K562 (cell line): ENCODE measurements at regions not wholly inside any gene's neighbourhood (a gene's known extent, or its start where the extent isn't known, plus 50 kb on each side); places are given as distances from the start of the nearest gene placed in this dataset.

Experiments
- ATAC-seq: fragments of 200-7000 bp; cut with Tn5 transposase; 3 replicates; pipeline ENCODE4 v1.9.1; 2020; ENCODE audit warnings: moderate library complexity
- BruUV-seq: library from RNA; stranded (reverse); fragments of 400-500 nt; replicated peaks from 2 replicates; lab custom pipeline; 2021; lab: Mats Ljungman, UMichigan
- CTCF ChIA-PET: fragments of 300-600 bp; formaldehyde crosslinking; extraction: SDS; loops from one replicate; lab custom pipeline; 2021; ENCODE audit warnings: low intra/inter-chr PET ratio; lab: Yijun Ruan, JAX
- POLR2A ChIA-PET: fragments of 300-600, 350-650 bp; sonication (Branson Sonifier 250); formaldehyde crosslinking; extraction: SDS; loops from one replicate; lab custom pipeline; 2021; ENCODE audit warnings: antibody characterized with exemption, inconsistent platforms; lab: Yijun Ruan, JAX
- DNase-seq, 4 experiments: peaks; one replicate each; pipeline versions ENCODE4 v3.0.0 to v3.0.0-alpha.2; 2011 to 2018; ENCODE audit warnings: low spot score in 3 of 4, mixed read lengths in 3 of 4; ENCODE audit errors: extremely low read depth in 1 of 4
- FAIRE-seq: peaks from 2 replicates; lab custom pipeline; 2011; peaks lifted over from hg19 to GRCh38; lab: Jason Lieb, UNC
- H2AFZ ChIP-seq: 2 replicates; pipeline ENCODE4 v1.6.0; 2011; ENCODE audit warnings: low read depth, low read length, control low read depth, inconsistent platforms
- H3K27ac ChIP-seq: fragments of 200-600 bp; 3 replicates; pipeline ENCODE4 v1.8.0; 2011; ENCODE audit warnings: low read depth, mild to moderate bottlenecking, control low read depth, inconsistent platforms, low read length, moderate library complexity, mixed read lengths; ENCODE audit errors: extremely low read depth
- H3K27me3 ChIP-seq, 2 experiments: fragments of 300-600 bp in 1 of 2; 2 replicates in 1 of 2; 3 replicates in 1 of 2; pipeline versions ENCODE4 v1.6.0 to v1.8.0; 2011; ENCODE audit warnings: inconsistent platforms in 2 of 2, low read length in 2 of 2, mild to moderate bottlenecking in 1 of 2, mixed read lengths in 1 of 2, moderate library complexity in 1 of 2; ENCODE audit not compliant: control insufficient read depth in 2 of 2, insufficient read depth in 2 of 2
- H3K36me3 ChIP-seq: fragments of 300-600 bp; 3 replicates; pipeline ENCODE4 v1.8.0; 2011; ENCODE audit warnings: mild to moderate bottlenecking, low read length, inconsistent platforms; ENCODE audit not compliant: control insufficient read depth, insufficient read depth
- H3K4me1 ChIP-seq, 2 experiments: fragments of 200-600 bp in 1 of 2; replicated peaks in 1 of 2; 2 replicates in 1 of 2; 3 replicates in 1 of 2; pipeline versions ENCODE4 v1.5.1 to v1.8.0; 2011; ENCODE audit warnings: inconsistent platforms in 2 of 2, low read length in 2 of 2, mild to moderate bottlenecking in 1 of 2, mixed read lengths in 1 of 2, moderate library complexity in 1 of 2; ENCODE audit not compliant: control insufficient read depth in 2 of 2, insufficient read depth in 2 of 2
- H3K4me2 ChIP-seq: 2 replicates; pipeline ENCODE4 v1.6.1; 2011; ENCODE audit warnings: low read length, control low read depth, inconsistent platforms, mixed read lengths; ENCODE audit not compliant: insufficient read depth
- H3K4me3 ChIP-seq: fragments of 200-600 bp; sonication (generic), shearing (Covaris generic); 2 replicates; pipeline ENCODE4 v1.5.1; 2016; ENCODE audit warnings: control low read depth, inconsistent platforms
- H3K79me2 ChIP-seq: fragments of 200-600 bp; 3 replicates; pipeline ENCODE4 v1.8.0; 2011; ENCODE audit warnings: low read length, inconsistent platforms; ENCODE audit not compliant: control insufficient read depth, insufficient read depth
- H3K9ac ChIP-seq, 2 experiments: 2 replicates each; pipeline versions ENCODE4 v1.6.0 to v1.6.1; 2011; ENCODE audit warnings: low read depth in 2 of 2, low read length in 2 of 2, control low read depth in 1 of 2, inconsistent platforms in 1 of 2, mild to moderate bottlenecking in 1 of 2, mixed read lengths in 1 of 2; ENCODE audit not compliant: insufficient read depth in 1 of 2
- H3K9me1 ChIP-seq: one replicate; pipeline ENCODE4 v1.6.0; 2011; ENCODE audit warnings: inconsistent platforms, mild to moderate bottlenecking, low read length, moderate library complexity; ENCODE audit not compliant: control insufficient read depth, insufficient read depth
- H3K9me3 ChIP-seq: replicated peaks from 2 replicates; pipeline ENCODE4 v1.5.1; 2011; ENCODE audit warnings: low read depth, low read length, inconsistent platforms; ENCODE audit not compliant: control insufficient read depth, insufficient read depth
- H4K20me1 ChIP-seq: replicated peaks from 2 replicates; pipeline ENCODE4 v1.6.1; 2011; ENCODE audit warnings: low read length, inconsistent platforms, mixed read lengths; ENCODE audit not compliant: control insufficient read depth, insufficient read depth
- GABPB2 ChIP-seq: fragments of 250-450 bp; sonication (Bioruptor Pico); conservative IDR thresholded peaks from 2 replicates; pipeline ENCODE4 v1.5.1; 2021; ENCODE audit warnings: mild to moderate bottlenecking
- MTA2 ChIP-seq: fragments of 450-650 bp; IDR thresholded peaks from 2 replicates; pipeline ENCODE4 v1.6.1; 2016; ENCODE audit warnings: low read depth
- NFXL1 ChIP-seq: fragments of 450-650 bp; formaldehyde crosslinking; IDR thresholded peaks from 2 replicates; pipeline ENCODE4 v1.4.0; 2021; ENCODE audit warnings: mild to moderate bottlenecking
- POLR3A ChIP-seq: IDR thresholded peaks from 2 replicates; pipeline ENCODE4 v1.6.1; 2011; ENCODE audit warnings: borderline replicate concordance, mild to moderate bottlenecking, moderate library complexity; ENCODE audit not compliant: insufficient read length, insufficient read depth; ENCODE audit errors: extremely low read depth
- ZNF121 ChIP-seq: sonication (generic); formaldehyde crosslinking; conservative IDR thresholded peaks from 2 replicates; pipeline ENCODE4 v1.8.0; 2022; ENCODE audit warnings: missing genetic modification reagents
- WGBS: fragments of 100-300 bp; shearing (Covaris generic); methylation state at CpG from one replicate; pipeline ENCODE4 v1.1.6; 2016; ENCODE audit warnings: low coverage, mixed read lengths; ENCODE audit not compliant: insufficient coverage; ENCODE audit errors: missing lambda C conversion rate; 5-methylcytosine and 5-hydroxymethylcytosine counted together
- in situ Hi-C: fragments of 300-500 bp; cut with MboI; formaldehyde crosslinking; loops from 4 replicates; pipeline ENCODE4 v1.15.0; 2018; ENCODE audit warnings: inconsistent platforms, mixed read lengths
- intact Hi-C: fragments of 100-400 bp; cut with micrococcal nuclease; formaldehyde crosslinking; loops from 2 replicates; pipeline ENCODE4 v1.14.2; 2022
- TF ChIP-seq, protein P1 (sequence below), 2 experiments: fragments of 450-650 bp in 1 of 2; sonication (generic) in 1 of 2; formaldehyde crosslinking in 1 of 2; IDR thresholded peaks; 2 replicates each; pipeline versions ENCODE4 v1.7.1 to v1.9.0; 2016 to 2022; ENCODE audit warnings: inconsistent platforms in 1 of 2, mild to moderate bottlenecking in 1 of 2, missing genetic modification reagents in 1 of 2
- TF ChIP-seq, protein P2 (sequence below), 2 experiments: IDR thresholded peaks; 2 replicates each; pipeline ENCODE4 v1.6.1; 2011; ENCODE audit warnings: borderline replicate concordance in 1 of 2, control low read depth in 1 of 2, low read depth in 1 of 2, low read length in 1 of 2, mild to moderate bottlenecking in 1 of 2, mixed read lengths in 1 of 2, moderate library complexity in 1 of 2; ENCODE audit not compliant: insufficient read depth in 1 of 2, insufficient read length in 1 of 2, poor library complexity in 1 of 2, severe bottlenecking in 1 of 2; ENCODE audit errors: extremely low read depth in 1 of 2
- TF ChIP-seq, protein P3 (sequence below): fragments of 150-350 bp; IDR thresholded peaks from 2 replicates; pipeline ENCODE4 v1.6.1; 2014; ENCODE audit warnings: low read depth, mild to moderate bottlenecking, low read length, borderline replicate concordance

DNA sequence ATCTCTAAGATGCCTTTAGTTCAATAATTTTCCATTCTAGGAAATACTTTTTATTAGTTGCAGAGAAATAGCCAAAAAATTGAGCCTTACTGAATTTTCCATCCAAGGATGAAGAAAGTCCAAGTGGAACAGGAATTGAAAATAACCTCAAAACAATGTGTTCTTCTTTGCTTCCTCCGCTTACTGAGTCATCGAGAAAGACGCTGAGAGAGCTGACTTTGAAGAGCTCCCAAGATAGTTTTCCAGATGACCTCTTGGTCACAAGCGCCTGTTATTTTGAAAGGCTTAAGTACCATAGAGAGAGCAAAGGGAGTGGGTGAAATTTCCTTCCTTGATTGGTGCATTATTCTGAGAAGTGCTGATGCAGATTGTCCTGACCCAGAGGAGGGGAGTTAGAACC is 253.5 kb upstream of the ATP10B start:
- Histone ChIP-seq H3K4me1 (no peaks in the 10 kb centered on the region), H3K9ac (no peak overlapping the region), H3K9me1 (no peaks in the 10 kb centered on the region), H3K9me3 (no peaks in the 10 kb centered on the region), H3K27me3 (no peaks in the 10 kb centered on the region), H3K27ac (no peak overlapping the region), H2AFZ (no peak overlapping the region), H3K79me2 (no peaks in the 10 kb centered on the region), H3K4me2 (no peak overlapping the region), H4K20me1 (no peaks in the 10 kb centered on the region), H3K36me3 (no peaks in the 10 kb centered on the region), H3K4me3 (no peak overlapping the region)
- FAIRE-seq (no peak), ATAC-seq (no peak), DNase-seq (no peak)
- in situ Hi-C loops (no loop called here), intact Hi-C loops (no loop called here)
- ChIA-PET CTCF (no interaction called here), POLR2A (no interaction called here)
- WGBS: 0% methylated on average over 4 of the region's 4 CpGs
- BruUV-seq: no TSS peak
- no peak for TF ChIP-seq MTA2
- no peak for TF ChIP-seq NFXL1 (CRISPR knock-in tag)
- TF ChIP-seq ZNF121 (CRISPR knock-in tag): no peak
- TF ChIP-seq, protein P1, sequence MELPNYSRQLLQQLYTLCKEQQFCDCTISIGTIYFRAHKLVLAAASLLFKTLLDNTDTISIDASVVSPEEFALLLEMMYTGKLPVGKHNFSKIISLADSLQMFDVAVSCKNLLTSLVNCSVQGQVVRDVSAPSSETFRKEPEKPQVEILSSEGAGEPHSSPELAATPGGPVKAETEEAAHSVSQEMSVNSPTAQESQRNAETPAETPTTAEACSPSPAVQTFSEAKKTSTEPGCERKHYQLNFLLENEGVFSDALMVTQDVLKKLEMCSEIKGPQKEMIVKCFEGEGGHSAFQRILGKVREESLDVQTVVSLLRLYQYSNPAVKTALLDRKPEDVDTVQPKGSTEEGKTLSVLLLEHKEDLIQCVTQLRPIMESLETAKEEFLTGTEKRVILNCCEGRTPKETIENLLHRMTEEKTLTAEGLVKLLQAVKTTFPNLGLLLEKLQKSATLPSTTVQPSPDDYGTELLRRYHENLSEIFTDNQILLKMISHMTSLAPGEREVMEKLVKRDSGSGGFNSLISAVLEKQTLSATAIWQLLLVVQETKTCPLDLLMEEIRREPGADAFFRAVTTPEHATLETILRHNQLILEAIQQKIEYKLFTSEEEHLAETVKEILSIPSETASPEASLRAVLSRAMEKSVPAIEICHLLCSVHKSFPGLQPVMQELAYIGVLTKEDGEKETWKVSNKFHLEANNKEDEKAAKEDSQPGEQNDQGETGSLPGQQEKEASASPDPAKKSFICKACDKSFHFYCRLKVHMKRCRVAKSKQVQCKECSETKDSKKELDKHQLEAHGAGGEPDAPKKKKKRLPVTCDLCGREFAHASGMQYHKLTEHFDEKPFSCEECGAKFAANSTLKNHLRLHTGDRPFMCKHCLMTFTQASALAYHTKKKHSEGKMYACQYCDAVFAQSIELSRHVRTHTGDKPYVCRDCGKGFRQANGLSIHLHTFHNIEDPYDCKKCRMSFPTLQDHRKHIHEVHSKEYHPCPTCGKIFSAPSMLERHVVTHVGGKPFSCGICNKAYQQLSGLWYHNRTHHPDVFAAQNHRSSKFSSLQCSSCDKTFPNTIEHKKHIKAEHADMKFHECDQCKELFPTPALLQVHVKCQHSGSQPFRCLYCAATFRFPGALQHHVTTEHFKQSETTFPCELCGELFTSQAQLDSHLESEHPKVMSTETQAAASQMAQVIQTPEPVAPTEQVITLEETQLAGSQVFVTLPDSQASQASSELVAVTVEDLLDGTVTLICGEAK (IDR thresholded peaks at IDR 0.05): no peak
- TF ChIP-seq, protein P1 (CRISPR knock-in tag; IDR thresholded peaks at IDR 0.05): no peak
- TF ChIP-seq POLR3A: no peak
- TF ChIP-seq, protein P2, sequence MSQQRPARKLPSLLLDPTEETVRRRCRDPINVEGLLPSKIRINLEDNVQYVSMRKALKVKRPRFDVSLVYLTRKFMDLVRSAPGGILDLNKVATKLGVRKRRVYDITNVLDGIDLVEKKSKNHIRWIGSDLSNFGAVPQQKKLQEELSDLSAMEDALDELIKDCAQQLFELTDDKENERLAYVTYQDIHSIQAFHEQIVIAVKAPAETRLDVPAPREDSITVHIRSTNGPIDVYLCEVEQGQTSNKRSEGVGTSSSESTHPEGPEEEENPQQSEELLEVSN (IDR thresholded peaks at IDR 0.05; ENCODE audit: borderline replicate concordance in 1 of 2, extremely low read depth in 1 of 2, insufficient read depth in 1 of 2, insufficient read length in 1 of 2, low read depth in 1 of 2, low read length in 1 of 2, poor library complexity in 1 of 2, severe bottlenecking in 1 of 2): no peak
- no peak for TF ChIP-seq GABPB2
- TF ChIP-seq, protein P3, sequence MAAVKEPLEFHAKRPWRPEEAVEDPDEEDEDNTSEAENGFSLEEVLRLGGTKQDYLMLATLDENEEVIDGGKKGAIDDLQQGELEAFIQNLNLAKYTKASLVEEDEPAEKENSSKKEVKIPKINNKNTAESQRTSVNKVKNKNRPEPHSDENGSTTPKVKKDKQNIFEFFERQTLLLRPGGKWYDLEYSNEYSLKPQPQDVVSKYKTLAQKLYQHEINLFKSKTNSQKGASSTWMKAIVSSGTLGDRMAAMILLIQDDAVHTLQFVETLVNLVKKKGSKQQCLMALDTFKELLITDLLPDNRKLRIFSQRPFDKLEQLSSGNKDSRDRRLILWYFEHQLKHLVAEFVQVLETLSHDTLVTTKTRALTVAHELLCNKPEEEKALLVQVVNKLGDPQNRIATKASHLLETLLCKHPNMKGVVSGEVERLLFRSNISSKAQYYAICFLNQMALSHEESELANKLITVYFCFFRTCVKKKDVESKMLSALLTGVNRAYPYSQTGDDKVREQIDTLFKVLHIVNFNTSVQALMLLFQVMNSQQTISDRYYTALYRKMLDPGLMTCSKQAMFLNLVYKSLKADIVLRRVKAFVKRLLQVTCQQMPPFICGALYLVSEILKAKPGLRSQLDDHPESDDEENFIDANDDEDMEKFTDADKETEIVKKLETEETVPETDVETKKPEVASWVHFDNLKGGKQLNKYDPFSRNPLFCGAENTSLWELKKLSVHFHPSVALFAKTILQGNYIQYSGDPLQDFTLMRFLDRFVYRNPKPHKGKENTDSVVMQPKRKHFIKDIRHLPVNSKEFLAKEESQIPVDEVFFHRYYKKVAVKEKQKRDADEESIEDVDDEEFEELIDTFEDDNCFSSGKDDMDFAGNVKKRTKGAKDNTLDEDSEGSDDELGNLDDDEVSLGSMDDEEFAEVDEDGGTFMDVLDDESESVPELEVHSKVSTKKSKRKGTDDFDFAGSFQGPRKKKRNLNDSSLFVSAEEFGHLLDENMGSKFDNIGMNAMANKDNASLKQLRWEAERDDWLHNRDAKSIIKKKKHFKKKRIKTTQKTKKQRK: no peak
